ENCODE measurements at regions not wholly inside any gene's neighbourhood (a gene's known extent, or its start where the extent isn't known, plus 50 kb on each side); places are given as distances from the start of the nearest gene placed in this dataset.

- H3K4me1 Mint-ChIP-seq = no peaks in the 10 kb centered on the region
- no peak overlapping the region for H3K4me3 Mint-ChIP-seq
- no peaks in the 10 kb centered on the region for H3K27me3 Mint-ChIP-seq (ENCODE audit: low read depth, poor library complexity)
- H3K27ac Mint-ChIP-seq = no peak overlapping the region
- peaks cover 3% of the 10 kb centered on the region for H3K9me3 Mint-ChIP-seq
- H3K36me3 Mint-ChIP-seq (ENCODE audit: low read depth) = no peaks in the 10 kb centered on the region
- TF ChIP-seq, protein P1, sequence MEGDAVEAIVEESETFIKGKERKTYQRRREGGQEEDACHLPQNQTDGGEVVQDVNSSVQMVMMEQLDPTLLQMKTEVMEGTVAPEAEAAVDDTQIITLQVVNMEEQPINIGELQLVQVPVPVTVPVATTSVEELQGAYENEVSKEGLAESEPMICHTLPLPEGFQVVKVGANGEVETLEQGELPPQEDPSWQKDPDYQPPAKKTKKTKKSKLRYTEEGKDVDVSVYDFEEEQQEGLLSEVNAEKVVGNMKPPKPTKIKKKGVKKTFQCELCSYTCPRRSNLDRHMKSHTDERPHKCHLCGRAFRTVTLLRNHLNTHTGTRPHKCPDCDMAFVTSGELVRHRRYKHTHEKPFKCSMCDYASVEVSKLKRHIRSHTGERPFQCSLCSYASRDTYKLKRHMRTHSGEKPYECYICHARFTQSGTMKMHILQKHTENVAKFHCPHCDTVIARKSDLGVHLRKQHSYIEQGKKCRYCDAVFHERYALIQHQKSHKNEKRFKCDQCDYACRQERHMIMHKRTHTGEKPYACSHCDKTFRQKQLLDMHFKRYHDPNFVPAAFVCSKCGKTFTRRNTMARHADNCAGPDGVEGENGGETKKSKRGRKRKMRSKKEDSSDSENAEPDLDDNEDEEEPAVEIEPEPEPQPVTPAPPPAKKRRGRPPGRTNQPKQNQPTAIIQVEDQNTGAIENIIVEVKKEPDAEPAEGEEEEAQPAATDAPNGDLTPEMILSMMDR (IDR thresholded peaks at IDR 0.05) = no peak
- no peak for DNase-seq
Measured at GRCh38 chr4:72805284-72805683, 236.3 kb upstream of the ADAMTS3 start.

DNA sequence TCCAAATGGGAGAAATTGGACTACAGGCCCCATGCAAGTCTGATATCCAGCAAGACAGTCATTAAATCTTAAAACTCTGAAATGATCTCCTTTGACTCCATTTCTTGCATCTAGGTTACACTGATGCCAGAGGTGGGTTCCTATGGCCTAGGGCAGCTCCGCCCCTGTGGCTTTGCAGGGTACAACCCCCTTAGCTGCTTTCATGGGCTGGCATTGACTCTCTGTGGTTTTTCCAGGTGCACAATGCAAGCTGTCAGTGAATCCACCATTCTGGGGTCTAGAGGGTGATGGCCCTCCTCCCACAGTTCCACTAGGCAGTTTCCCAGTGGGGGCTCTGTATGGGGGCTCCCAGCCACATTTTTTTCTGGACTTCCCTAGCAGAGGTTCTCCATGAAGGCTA is 228.5 kb upstream of the ADAMTS3 start:
- TF ChIP-seq, protein P1 (IDR thresholded peaks at IDR 0.05) = no peak

DNA sequence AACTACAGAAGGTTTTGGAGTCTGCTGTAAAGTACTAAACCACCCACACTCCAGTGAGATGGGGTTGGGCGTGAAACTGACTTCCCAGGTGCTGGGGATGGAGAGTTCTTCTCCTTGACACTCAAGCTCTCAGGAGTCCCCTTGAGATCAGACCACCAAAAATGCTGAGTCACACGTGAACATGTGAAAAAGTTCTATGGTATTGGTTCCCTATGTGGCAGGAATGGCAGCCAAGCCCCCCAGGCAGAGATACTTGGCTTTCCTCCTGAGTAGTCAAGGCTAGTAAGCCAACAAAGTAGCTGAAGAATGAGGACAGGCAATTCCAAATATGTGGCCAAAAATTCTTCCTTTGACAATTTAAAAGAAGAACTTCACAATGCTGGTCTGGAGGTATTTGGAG is 222.0 kb upstream of the ADAMTS3 start:
- TF ChIP-seq, protein P1 (IDR thresholded peaks at IDR 0.05) = no peak
- Mint-ChIP-seq H3K4me1 (no peaks in the 10 kb centered on the region), H3K27ac (no peak overlapping the region), H3K36me3 (ENCODE audit: low read depth) (no peaks in the 10 kb centered on the region), H3K4me3 (no peak overlapping the region), H3K9me3 (no peaks in the 10 kb centered on the region), H3K27me3 (ENCODE audit: low read depth, poor library complexity) (no peaks in the 10 kb centered on the region)
- no peak for DNase-seq

More for the DNA sequence above, 228.5 kb upstream of the ADAMTS3 start:
- H3K9me3 Mint-ChIP-seq = peaks cover 6% of the 10 kb centered on the region
- DNase-seq = no peak
- H3K27me3 Mint-ChIP-seq (ENCODE audit: low read depth, poor library complexity) = no peaks in the 10 kb centered on the region
- no peak overlapping the region for H3K4me3 Mint-ChIP-seq
- no peak overlapping the region for H3K27ac Mint-ChIP-seq
- no peaks in the 10 kb centered on the region for H3K36me3 Mint-ChIP-seq (ENCODE audit: low read depth)
- H3K4me1 Mint-ChIP-seq = no peaks in the 10 kb centered on the region

DNA sequence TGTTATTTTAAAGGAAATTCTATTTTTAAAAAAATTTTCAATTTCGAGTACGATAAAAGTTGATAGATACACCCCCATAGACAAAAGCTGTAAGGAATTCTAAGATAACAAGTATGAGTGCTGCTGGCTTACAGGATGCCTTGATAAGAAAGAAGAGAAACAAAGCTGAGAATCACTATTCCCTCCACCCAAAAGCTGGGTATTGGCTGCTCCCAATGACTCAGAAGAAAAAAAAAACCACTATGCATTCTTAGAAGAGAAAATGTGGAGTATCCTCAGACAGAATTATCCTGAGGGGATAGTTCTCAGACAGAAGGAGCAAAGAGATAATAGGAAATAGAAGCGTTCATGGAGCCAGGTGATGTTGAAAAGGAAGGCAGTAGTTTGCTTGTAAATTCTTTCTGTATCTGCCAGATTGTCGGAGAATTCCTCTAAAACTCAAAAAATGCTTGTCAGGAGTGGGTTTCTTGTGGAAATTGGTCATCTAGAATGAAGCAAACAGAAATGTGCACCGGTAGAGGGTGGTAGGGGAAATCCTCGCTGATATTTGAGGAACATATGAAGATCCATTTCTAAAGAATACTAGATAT is 217.5 kb upstream of the ADAMTS3 start:
- H3K4me1 Mint-ChIP-seq = no peaks in the 10 kb centered on the region
- H3K27me3 Mint-ChIP-seq (ENCODE audit: low read depth, poor library complexity) = no peaks in the 10 kb centered on the region
- H3K9me3 Mint-ChIP-seq = no peaks in the 10 kb centered on the region
- TF ChIP-seq, protein P1 (IDR thresholded peaks at IDR 0.05) = no peak
- no peak for DNase-seq
- no peak overlapping the region for H3K4me3 Mint-ChIP-seq
- no peak overlapping the region for H3K27ac Mint-ChIP-seq
- no peaks in the 10 kb centered on the region for H3K36me3 Mint-ChIP-seq (ENCODE audit: low read depth)

DNA sequence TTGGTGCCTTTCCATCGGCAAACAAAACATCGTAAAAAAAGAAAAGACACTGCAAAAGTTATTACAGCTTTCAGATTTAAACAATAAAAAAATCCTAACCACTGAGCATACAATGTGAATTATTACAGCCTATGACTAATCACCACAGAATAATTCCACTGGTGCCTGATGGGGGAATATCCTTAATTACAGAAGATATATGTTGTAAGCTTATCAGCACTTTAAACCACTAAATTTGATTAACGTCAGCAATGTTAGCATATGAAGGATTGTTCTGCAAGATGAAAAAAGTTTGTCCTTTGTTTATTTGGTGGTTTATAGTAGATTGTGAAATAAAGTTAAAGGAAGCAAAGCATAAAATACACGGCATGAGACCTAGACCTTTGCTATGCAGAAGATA is 210.2 kb upstream of the ADAMTS3 start:
- H3K27me3 Mint-ChIP-seq (ENCODE audit: low read depth, poor library complexity) = peaks cover 6% of the 10 kb centered on the region
- no peak overlapping the region for H3K27ac Mint-ChIP-seq
- no peaks in the 10 kb centered on the region for H3K36me3 Mint-ChIP-seq (ENCODE audit: low read depth)
- H3K4me1 Mint-ChIP-seq = no peaks in the 10 kb centered on the region
- H3K4me3 Mint-ChIP-seq = no peak overlapping the region
- TF ChIP-seq, protein P1 (IDR thresholded peaks at IDR 0.05) = no peak
- no peak for DNase-seq
- no peaks in the 10 kb centered on the region for H3K9me3 Mint-ChIP-seq

DNA sequence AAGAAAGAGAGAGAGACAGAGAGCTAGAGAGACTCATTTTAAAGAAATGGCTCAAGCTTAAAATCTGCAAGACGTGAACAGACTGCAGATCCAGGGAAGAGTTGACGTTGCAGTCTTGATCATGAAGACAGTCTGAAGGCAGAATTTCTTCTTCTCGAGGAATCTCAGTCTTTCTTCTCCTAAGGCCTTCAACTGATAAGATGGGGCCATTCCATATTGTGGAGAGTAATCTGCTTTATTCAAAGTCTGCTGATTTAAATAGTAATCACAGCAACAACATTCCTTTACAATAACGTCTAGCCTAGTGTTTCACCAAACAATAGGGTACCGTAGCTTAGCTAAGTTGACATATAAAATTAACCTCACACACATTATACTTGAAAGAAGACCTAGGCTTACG is 208.4 kb upstream of the ADAMTS3 start:
- Mint-ChIP-seq H3K9me3 (no peaks in the 10 kb centered on the region), H3K4me1 (no peaks in the 10 kb centered on the region), H3K36me3 (ENCODE audit: low read depth) (no peaks in the 10 kb centered on the region), H3K27ac (no peak overlapping the region), H3K27me3 (ENCODE audit: low read depth, poor library complexity) (peaks cover 6% of the 10 kb centered on the region), H3K4me3 (no peak overlapping the region)
- TF ChIP-seq, protein P1 (IDR thresholded peaks at IDR 0.05) = no peak
- no peak for DNase-seq
